SK-N-SH (cell line): ENCODE measurements at regions not wholly inside any gene's neighbourhood (a gene's known extent, or its start where the extent isn't known, plus 50 kb on each side); places are given as distances from the start of the nearest gene placed in this dataset.

ENCODE experiments used
- CHD2 ChIP-seq: fragments of 150-350 bp; IDR thresholded peaks from 2 replicates; pipeline ENCODE4 v1.6.1; 2018; ENCODE audit warnings: low read length; ENCODE audit not compliant: partially characterized antibody
- CTCF ChIP-seq: fragments of 200-600 bp; sonication (generic); IDR thresholded peaks from 2 replicates; pipeline ENCODE4 v1.6.1; 2017; ENCODE audit warnings: antibody characterized with exemption, mild to moderate bottlenecking, moderate library complexity
- EP300 ChIP-seq, 2 experiments: IDR thresholded peaks; 2 replicates each; pipeline versions ENCODE4 v1.4.0 to v1.6.1; 2012; ENCODE audit warnings: borderline replicate concordance in 1 of 2, low read depth in 1 of 2, low read length in 1 of 2
- FOSL2 ChIP-seq: IDR thresholded peaks from 2 replicates; pipeline ENCODE4 v1.4.0; 2012; ENCODE audit warnings: low read depth, mild to moderate bottlenecking, moderate library complexity, borderline replicate concordance
- FOXM1 ChIP-seq: IDR thresholded peaks from 2 replicates; pipeline ENCODE4 v1.4.0; 2012; ENCODE audit warnings: low read depth, mild to moderate bottlenecking
- MAX ChIP-seq: IDR thresholded peaks from 2 replicates; pipeline ENCODE4 v1.4.0; 2012; ENCODE audit warnings: low read depth
- MXI1 ChIP-seq: IDR thresholded peaks from 2 replicates; pipeline ENCODE4 v1.6.1; 2012; ENCODE audit warnings: mild to moderate bottlenecking, low read depth, low read length, improper control_type of control experiment
- NRF1 ChIP-seq: IDR thresholded peaks from 2 replicates; pipeline ENCODE4 v1.6.1; 2012; ENCODE audit warnings: low read depth, mild to moderate bottlenecking, low read length
- POLR2AphosphoS5 ChIP-seq: IDR thresholded peaks from 2 replicates; pipeline ENCODE4 v1.6.1; 2012; ENCODE audit warnings: low read depth, low read length
- RXRA ChIP-seq: IDR thresholded peaks from 2 replicates; pipeline ENCODE4 v1.4.0; 2012; ENCODE audit warnings: low read depth, mild to moderate bottlenecking, borderline replicate concordance
- SIN3A ChIP-seq: IDR thresholded peaks from 2 replicates; pipeline ENCODE4 v1.6.1; 2012; ENCODE audit warnings: low read depth, mild to moderate bottlenecking, low read length, moderate library complexity, borderline replicate concordance
- SMC3 ChIP-seq: IDR thresholded peaks from 2 replicates; pipeline ENCODE4 v1.6.1; 2012; ENCODE audit warnings: low read depth, low read length, improper control_type of control experiment
- USF1 ChIP-seq: IDR thresholded peaks from 2 replicates; pipeline ENCODE4 v1.4.0; 2012; ENCODE audit warnings: low read depth, borderline replicate concordance
- ZBTB33 ChIP-seq: IDR thresholded peaks from 2 replicates; pipeline ENCODE4 v1.4.0; 2012; ENCODE audit warnings: low read depth, borderline replicate concordance

DNA sequence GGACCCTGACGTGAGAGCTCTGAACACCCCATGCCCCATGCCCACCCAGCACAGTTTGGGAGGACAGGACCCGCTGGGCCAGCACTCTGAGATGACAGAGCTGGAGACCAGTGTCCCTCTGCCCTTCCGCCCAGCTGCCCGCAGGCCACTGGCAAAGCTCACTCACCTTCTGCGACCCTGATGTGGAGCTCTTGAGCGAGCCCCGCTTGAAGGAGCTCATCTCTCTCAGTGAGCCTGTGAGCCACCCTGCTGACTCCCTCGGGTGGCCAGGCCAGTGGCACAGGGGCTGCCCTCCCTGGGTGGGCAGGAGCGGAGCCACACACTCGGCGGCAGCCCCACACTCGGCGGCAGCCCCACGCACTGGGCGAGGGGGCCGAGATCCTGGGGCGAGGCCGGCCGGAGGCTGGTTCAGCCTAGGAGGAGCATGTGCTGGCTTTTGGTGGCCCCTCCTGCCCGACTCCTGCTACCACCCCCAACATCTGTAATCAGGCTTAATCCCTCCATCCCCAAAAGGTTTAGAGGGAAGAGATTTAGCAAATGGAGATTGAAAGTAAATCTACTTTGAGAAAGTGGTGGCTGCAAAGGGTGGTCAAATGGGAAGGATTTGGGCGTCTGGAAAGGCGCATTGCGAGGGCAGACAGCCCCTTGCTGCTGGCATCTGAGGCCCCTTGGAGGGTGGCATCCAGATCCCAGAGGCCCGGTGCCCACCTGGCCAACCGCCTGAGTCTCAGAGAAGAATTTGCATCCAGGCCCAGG is 59.4 kb upstream of the TRPM1 start:
- TF ChIP-seq FOSL2 (no peak), CTCF (no peak), SIN3A (no peak), SMC3 (no peak), NRF1 (no peak), POLR2AphosphoS5 (no peak), MXI1 (no peak), USF1 (no peak), EP300 (IDR thresholded peaks at IDR 0.05; ENCODE audit: borderline replicate concordance in 1 of 2, low read depth in 1 of 2, low read length in 1 of 2) (no peak), FOXM1 (no peak), CHD2 (no peak), RXRA (no peak), MAX (no peak), ZBTB33 (no peak)
